Prostate gland (tissue), 2 donors: ENCODE measurements at regions not wholly inside any gene's neighbourhood (a gene's known extent, or its start where the extent isn't known, plus 50 kb on each side); places are given as distances from the start of the nearest gene placed in this dataset.

Source experiments
- CTCF ChIP-seq, 4 experiments: fragments of 200-600 bp in 2 of 4; fragments of 450-650 bp in 2 of 4; sonication (generic) in 2 of 4; IDR thresholded peaks; 1 replicate in 3 of 4; 2 replicates in 1 of 4; pipeline ENCODE4 v1.5.1; 2016 to 2019; ENCODE audit warnings: antibody characterized with exemption in 4 of 4, mild to moderate bottlenecking in 2 of 4, moderate library complexity in 2 of 4
- POLR2A ChIP-seq: fragments of 450-650 bp; IDR thresholded peaks from one replicate; pipeline ENCODE4 v1.6.1; 2016; ENCODE audit warnings: antibody characterized with exemption, mild to moderate bottlenecking

GRCh38 chr16:48999508-48999907 lies 282.1 kb downstream of the CBLN1 start:
- no peak for TF ChIP-seq CTCF (IDR thresholded peaks at IDR 0.05)
- no peak for TF ChIP-seq POLR2A
